Liver (tissue), 8 donors: ENCODE measurements at regions not wholly inside any gene's neighbourhood (a gene's known extent, or its start where the extent isn't known, plus 50 kb on each side); places are given as distances from the start of the nearest gene placed in this dataset.

Experiments
- DNase-seq: peaks from one replicate; pipeline ENCODE4 v3.0.0-alpha.2; 2017; ENCODE audit warnings: low spot score
- H3K27ac ChIP-seq, 2 donors: one replicate each; pipeline ENCODE4 v1.7.0; 2013; ENCODE audit warnings: inconsistent platforms in 2 of 2, low read length in 2 of 2, control low read depth in 1 of 2, low read depth in 1 of 2, mild to moderate bottlenecking in 1 of 2
- H3K27me3 ChIP-seq, 4 donors: one replicate each; pipeline versions ENCODE4 v1.6.1 to v1.7.0; 2013; ENCODE audit warnings: low read length in 3 of 4, inconsistent platforms in 1 of 4, mild to moderate bottlenecking in 1 of 4, moderate library complexity in 1 of 4; ENCODE audit not compliant: control insufficient read depth in 4 of 4, insufficient read depth in 4 of 4
- H3K36me3 ChIP-seq, 4 donors: one replicate each; pipeline versions ENCODE4 v1.6.1 to v1.7.0; 2013; ENCODE audit warnings: low read length in 3 of 4, mild to moderate bottlenecking in 3 of 4, low read depth in 1 of 4, moderate library complexity in 1 of 4; ENCODE audit not compliant: control insufficient read depth in 4 of 4, insufficient read depth in 3 of 4
- H3K4me1 ChIP-seq, 4 donors: one replicate each; pipeline versions ENCODE4 v1.6.1 to v1.7.0; 2013; ENCODE audit warnings: low read length in 3 of 4, mild to moderate bottlenecking in 3 of 4, moderate library complexity in 1 of 4; ENCODE audit not compliant: control insufficient read depth in 4 of 4, insufficient read depth in 4 of 4
- H3K4me3 ChIP-seq, 3 donors: one replicate each; pipeline versions ENCODE4 v1.6.1 to v1.7.0; 2013; ENCODE audit warnings: low read length in 3 of 3, control low read depth in 1 of 3, low read depth in 1 of 3, mild to moderate bottlenecking in 1 of 3
- H3K9ac ChIP-seq, 2 donors: one replicate each; pipeline ENCODE4 v1.7.0; 2013; ENCODE audit warnings: low read length in 2 of 2, mild to moderate bottlenecking in 2 of 2, moderate library complexity in 2 of 2, control low read depth in 1 of 2, low read depth in 1 of 2
- H3K9me3 ChIP-seq, 4 donors: one replicate each; pipeline versions ENCODE4 v1.6.1 to v1.7.0; 2013; ENCODE audit warnings: low read length in 3 of 4; ENCODE audit not compliant: control insufficient read depth in 4 of 4
- EGR1 ChIP-seq, 2 donors: IDR thresholded peaks; 2 replicates each; pipeline ENCODE4 v1.6.1; 2016 to 2018; ENCODE audit warnings: antibody characterized with exemption in 2 of 2, low read depth in 2 of 2
- FOXA1 ChIP-seq: IDR thresholded peaks from 2 replicates; pipeline ENCODE4 v1.6.1; 2016; ENCODE audit warnings: antibody characterized with exemption
- GABPA ChIP-seq, 2 donors: IDR thresholded peaks in 1 of 2; conservative IDR thresholded peaks in 1 of 2; 2 replicates each; pipeline ENCODE4 v1.6.1; 2016; ENCODE audit warnings: antibody characterized with exemption in 2 of 2, mild to moderate bottlenecking in 1 of 2, moderate library complexity in 1 of 2
- HNF4A ChIP-seq, 2 donors: conservative IDR thresholded peaks; 2 replicates each; pipeline ENCODE4 v1.6.1; 2016; ENCODE audit warnings: antibody characterized with exemption in 2 of 2, mild to moderate bottlenecking in 2 of 2
- HNF4G ChIP-seq: IDR thresholded peaks from 2 replicates; pipeline ENCODE4 v1.6.1; 2016; ENCODE audit warnings: antibody characterized with exemption
- JUND ChIP-seq, 2 donors: IDR thresholded peaks; 2 replicates each; pipeline ENCODE4 v1.6.1; 2016; ENCODE audit warnings: antibody characterized with exemption in 2 of 2
- NR2F2 ChIP-seq: IDR thresholded peaks from 2 replicates; pipeline ENCODE4 v1.6.1; 2016; ENCODE audit warnings: antibody characterized with exemption
- RAD21 ChIP-seq, 2 donors: IDR thresholded peaks; 2 replicates each; pipeline ENCODE4 v1.6.1; 2016; ENCODE audit warnings: antibody characterized with exemption in 2 of 2, mild to moderate bottlenecking in 2 of 2
- RXRA ChIP-seq, 2 donors: IDR thresholded peaks; 2 replicates each; pipeline ENCODE4 v1.6.1; 2017 to 2018; ENCODE audit warnings: antibody characterized with exemption in 2 of 2, mild to moderate bottlenecking in 1 of 2
- SP1 ChIP-seq: IDR thresholded peaks from 2 replicates; pipeline ENCODE4 v1.6.1; 2018; ENCODE audit warnings: antibody characterized with exemption, mild to moderate bottlenecking
- TAF1 ChIP-seq: conservative IDR thresholded peaks from 2 replicates; pipeline ENCODE4 v1.6.1; 2016; ENCODE audit warnings: antibody characterized with exemption, mild to moderate bottlenecking
- YY1 ChIP-seq: IDR thresholded peaks from 2 replicates; pipeline ENCODE4 v1.6.1; 2016; ENCODE audit warnings: antibody characterized with exemption, mild to moderate bottlenecking
- WGBS: extraction: QIAGEN DNeasy Blood & Tissue Kit; methylation state at CpG from one replicate; pipeline ENCODE4 v1.1.7; 2013; 5-methylcytosine and 5-hydroxymethylcytosine counted together
- TF ChIP-seq, protein P1 (sequence below): fragments of 150-350 bp; IDR thresholded peaks from 2 replicates; pipeline ENCODE4 v1.5.1; 2017; ENCODE audit warnings: improper control_type of control experiment, low read depth, low read length; ENCODE audit not compliant: missing input control
- TF ChIP-seq, protein P2 (sequence below): IDR thresholded peaks from 2 replicates; pipeline ENCODE4 v1.6.1; 2016; ENCODE audit warnings: antibody characterized with exemption
- TF ChIP-seq, protein P3 (sequence below): IDR thresholded peaks from 2 replicates; pipeline ENCODE4 v1.6.1; 2016; ENCODE audit warnings: antibody characterized with exemption
- TF ChIP-seq, protein P4 (sequence below): IDR thresholded peaks from 2 replicates; pipeline ENCODE4 v1.6.1; 2016; ENCODE audit warnings: antibody characterized with exemption, mild to moderate bottlenecking
- donor health status: healthy.
- donor health status: healthy.
- donor health status: healthy.
- donor health status: healthy.
- donor health status: healthy.

DNA sequence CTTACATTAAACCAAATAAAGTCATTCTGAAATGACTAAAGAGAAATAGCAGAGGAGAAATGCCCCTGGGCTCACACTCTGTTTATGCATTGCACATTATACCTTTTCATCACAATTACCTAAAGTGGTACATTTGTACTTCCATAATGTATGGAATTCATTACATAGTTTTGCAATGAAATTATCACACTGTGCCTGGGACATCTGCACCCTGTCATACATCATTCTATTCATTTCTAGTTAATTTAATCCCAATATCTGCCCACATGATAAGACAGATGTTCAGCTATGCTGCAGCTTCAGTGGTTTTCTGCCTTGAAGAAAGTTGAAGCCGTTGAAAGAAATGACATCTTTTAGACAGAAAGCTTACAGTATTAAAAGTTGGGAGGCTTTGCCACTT, 580.0 kb downstream of the SOX6 start (continued):
- TF ChIP-seq, protein P1, sequence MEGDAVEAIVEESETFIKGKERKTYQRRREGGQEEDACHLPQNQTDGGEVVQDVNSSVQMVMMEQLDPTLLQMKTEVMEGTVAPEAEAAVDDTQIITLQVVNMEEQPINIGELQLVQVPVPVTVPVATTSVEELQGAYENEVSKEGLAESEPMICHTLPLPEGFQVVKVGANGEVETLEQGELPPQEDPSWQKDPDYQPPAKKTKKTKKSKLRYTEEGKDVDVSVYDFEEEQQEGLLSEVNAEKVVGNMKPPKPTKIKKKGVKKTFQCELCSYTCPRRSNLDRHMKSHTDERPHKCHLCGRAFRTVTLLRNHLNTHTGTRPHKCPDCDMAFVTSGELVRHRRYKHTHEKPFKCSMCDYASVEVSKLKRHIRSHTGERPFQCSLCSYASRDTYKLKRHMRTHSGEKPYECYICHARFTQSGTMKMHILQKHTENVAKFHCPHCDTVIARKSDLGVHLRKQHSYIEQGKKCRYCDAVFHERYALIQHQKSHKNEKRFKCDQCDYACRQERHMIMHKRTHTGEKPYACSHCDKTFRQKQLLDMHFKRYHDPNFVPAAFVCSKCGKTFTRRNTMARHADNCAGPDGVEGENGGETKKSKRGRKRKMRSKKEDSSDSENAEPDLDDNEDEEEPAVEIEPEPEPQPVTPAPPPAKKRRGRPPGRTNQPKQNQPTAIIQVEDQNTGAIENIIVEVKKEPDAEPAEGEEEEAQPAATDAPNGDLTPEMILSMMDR, result no peak
- TF ChIP-seq GABPA (IDR thresholded peaks at IDR 0.05 in 1 of 2, conservative IDR thresholded peaks at IDR 0.05 in 1 of 2), result no peak
- TF ChIP-seq, protein P2, sequence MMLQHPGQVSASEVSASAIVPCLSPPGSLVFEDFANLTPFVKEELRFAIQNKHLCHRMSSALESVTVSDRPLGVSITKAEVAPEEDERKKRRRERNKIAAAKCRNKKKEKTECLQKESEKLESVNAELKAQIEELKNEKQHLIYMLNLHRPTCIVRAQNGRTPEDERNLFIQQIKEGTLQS, result no peak

DNA sequence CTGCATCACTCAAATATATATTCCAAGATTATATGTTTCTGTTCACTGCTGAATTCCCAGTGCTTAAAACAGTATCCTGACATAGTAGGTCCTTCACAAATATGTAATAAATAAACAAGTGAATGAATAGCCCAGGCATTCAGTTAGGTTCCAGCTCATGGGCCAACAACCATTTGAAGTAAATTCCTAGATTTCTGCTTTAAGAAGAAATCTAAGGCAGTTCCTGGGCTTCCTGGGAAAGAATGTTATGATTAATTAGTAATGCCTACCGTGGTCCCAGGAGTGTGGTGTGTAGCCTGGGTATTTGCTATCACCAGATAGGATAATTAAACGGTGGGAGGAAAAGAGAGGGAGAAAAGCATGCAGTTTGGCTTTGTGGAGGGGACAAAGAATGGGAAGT, 576.8 kb downstream of the SOX6 start:
- TF ChIP-seq FOXA1, result no peak
- TF ChIP-seq GABPA (IDR thresholded peaks at IDR 0.05 in 1 of 2, conservative IDR thresholded peaks at IDR 0.05 in 1 of 2), result no peak
- no peak for TF ChIP-seq HNF4A (conservative IDR thresholded peaks at IDR 0.05)
- TF ChIP-seq, protein P2, result no peak
- no peak for TF ChIP-seq JUND (IDR thresholded peaks at IDR 0.05)
- TF ChIP-seq HNF4G, result no peak
- TF ChIP-seq SP1, result no peak
- TF ChIP-seq, protein P3, sequence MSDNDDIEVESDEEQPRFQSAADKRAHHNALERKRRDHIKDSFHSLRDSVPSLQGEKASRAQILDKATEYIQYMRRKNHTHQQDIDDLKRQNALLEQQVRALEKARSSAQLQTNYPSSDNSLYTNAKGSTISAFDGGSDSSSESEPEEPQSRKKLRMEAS, result no peak
- TF ChIP-seq, protein P4, sequence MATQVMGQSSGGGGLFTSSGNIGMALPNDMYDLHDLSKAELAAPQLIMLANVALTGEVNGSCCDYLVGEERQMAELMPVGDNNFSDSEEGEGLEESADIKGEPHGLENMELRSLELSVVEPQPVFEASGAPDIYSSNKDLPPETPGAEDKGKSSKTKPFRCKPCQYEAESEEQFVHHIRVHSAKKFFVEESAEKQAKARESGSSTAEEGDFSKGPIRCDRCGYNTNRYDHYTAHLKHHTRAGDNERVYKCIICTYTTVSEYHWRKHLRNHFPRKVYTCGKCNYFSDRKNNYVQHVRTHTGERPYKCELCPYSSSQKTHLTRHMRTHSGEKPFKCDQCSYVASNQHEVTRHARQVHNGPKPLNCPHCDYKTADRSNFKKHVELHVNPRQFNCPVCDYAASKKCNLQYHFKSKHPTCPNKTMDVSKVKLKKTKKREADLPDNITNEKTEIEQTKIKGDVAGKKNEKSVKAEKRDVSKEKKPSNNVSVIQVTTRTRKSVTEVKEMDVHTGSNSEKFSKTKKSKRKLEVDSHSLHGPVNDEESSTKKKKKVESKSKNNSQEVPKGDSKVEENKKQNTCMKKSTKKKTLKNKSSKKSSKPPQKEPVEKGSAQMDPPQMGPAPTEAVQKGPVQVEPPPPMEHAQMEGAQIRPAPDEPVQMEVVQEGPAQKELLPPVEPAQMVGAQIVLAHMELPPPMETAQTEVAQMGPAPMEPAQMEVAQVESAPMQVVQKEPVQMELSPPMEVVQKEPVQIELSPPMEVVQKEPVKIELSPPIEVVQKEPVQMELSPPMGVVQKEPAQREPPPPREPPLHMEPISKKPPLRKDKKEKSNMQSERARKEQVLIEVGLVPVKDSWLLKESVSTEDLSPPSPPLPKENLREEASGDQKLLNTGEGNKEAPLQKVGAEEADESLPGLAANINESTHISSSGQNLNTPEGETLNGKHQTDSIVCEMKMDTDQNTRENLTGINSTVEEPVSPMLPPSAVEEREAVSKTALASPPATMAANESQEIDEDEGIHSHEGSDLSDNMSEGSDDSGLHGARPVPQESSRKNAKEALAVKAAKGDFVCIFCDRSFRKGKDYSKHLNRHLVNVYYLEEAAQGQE, result no peak
- H3K9ac ChIP-seq, result no peak overlapping the region
- no peak overlapping the region for H3K27ac ChIP-seq
- 69% methylated on average over 2 of the region's 2 CpGs for WGBS
- H3K27me3 ChIP-seq, result no peaks in the 10 kb centered on the region
- H3K4me3 ChIP-seq, result no peak overlapping the region
- no peak for DNase-seq
- no peaks in the 10 kb centered on the region for H3K36me3 ChIP-seq
- no peaks in the 10 kb centered on the region for H3K4me1 ChIP-seq
- H3K9me3 ChIP-seq, result no peaks in the 10 kb centered on the region

DNA sequence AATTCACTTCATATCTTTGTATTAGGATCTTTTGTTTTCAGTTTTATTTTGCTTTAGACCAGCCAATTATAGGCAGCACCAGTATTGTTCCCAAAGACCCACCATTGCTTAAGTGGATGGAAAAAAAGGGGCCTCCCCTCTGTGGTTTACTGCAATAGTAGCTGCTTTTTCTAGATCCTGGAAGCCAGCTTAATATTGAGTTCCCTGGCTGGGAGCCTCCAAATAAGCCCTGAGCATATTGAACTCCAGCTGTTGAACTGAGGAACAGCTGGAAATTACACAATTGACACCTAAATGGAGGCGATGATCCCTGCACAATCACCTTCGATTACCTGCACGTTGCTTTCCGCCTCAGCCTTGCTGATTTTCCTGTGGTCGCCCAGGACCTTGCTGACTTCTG, 576.0 kb downstream of the SOX6 start:
- H3K9me3 ChIP-seq, result no peaks in the 10 kb centered on the region
- no peak for DNase-seq
- H3K4me3 ChIP-seq, result no peak overlapping the region
- no peaks in the 10 kb centered on the region for H3K36me3 ChIP-seq
- TF ChIP-seq, protein P1, result no peak
- no peak for TF ChIP-seq HNF4A (conservative IDR thresholded peaks at IDR 0.05)
- TF ChIP-seq, protein P3, result no peak
- TF ChIP-seq, protein P4, result no peak
- TF ChIP-seq TAF1, result no peak
- no peak for TF ChIP-seq YY1
- no peak for TF ChIP-seq GABPA (IDR thresholded peaks at IDR 0.05 in 1 of 2, conservative IDR thresholded peaks at IDR 0.05 in 1 of 2)
- no peak for TF ChIP-seq EGR1 (IDR thresholded peaks at IDR 0.05; ENCODE audit: low read depth in 2 of 2)
- no peak for TF ChIP-seq HNF4G
- no peak for TF ChIP-seq RXRA (IDR thresholded peaks at IDR 0.05)
- no peak for TF ChIP-seq RAD21 (IDR thresholded peaks at IDR 0.05)
- TF ChIP-seq NR2F2, result no peak
- no peaks in the 10 kb centered on the region for H3K4me1 ChIP-seq
- H3K27me3 ChIP-seq, result no peaks in the 10 kb centered on the region
- H3K9ac ChIP-seq, result no peak overlapping the region
- 92% methylated on average over 5 of the region's 5 CpGs for WGBS
- H3K27ac ChIP-seq, result no peak overlapping the region
